SU-DHL-6 (cell line): ENCODE measurements at regions not wholly inside any gene's neighbourhood (a gene's known extent, or its start where the extent isn't known, plus 50 kb on each side); places are given as distances from the start of the nearest gene placed in this dataset.

Experiments
- H2AFZ ChIP-seq: fragments of 200-600 bp; sonication (generic); 2 replicates; pipeline ENCODE4 v1.6.1; 2014; ENCODE audit warnings: low read depth, mild to moderate bottlenecking, moderate library complexity, mixed read lengths, antibody characterized with exemption, low read length; ENCODE audit not compliant: severe bottlenecking
- H3F3A ChIP-seq: fragments of 200-600 bp; shearing (Covaris generic); 2 replicates; pipeline ENCODE4 v1.6.0; 2016; ENCODE audit warnings: antibody characterized with exemption, mild to moderate bottlenecking; ENCODE audit not compliant: insufficient read depth
- H3K27ac ChIP-seq: fragments of 200-600 bp; sonication (generic); 2 replicates; pipeline ENCODE4 v1.5.1; 2016; ENCODE audit warnings: low read depth, mild to moderate bottlenecking, low read length, moderate library complexity, mixed read lengths
- H3K27me3 ChIP-seq: fragments of 200-600 bp; sonication (generic), shearing (Covaris generic); 2 replicates; pipeline ENCODE4 v1.6.0; 2014; ENCODE audit warnings: mild to moderate bottlenecking, low read length
- H3K36me3 ChIP-seq: fragments of 200-600 bp; sonication (generic); 2 replicates; pipeline ENCODE4 v1.6.1; 2014; ENCODE audit warnings: mild to moderate bottlenecking, low read length, mixed read lengths
- H3K4me2 ChIP-seq: fragments of 300-600, 200-600 bp; shearing (Covaris generic), sonication (generic); 2 replicates; pipeline ENCODE4 v1.6.0; 2014; ENCODE audit warnings: low read length, low read depth, mild to moderate bottlenecking; ENCODE audit not compliant: poor library complexity, severe bottlenecking
- H3K4me3 ChIP-seq: fragments of 200-600 bp; sonication (generic); 2 replicates; pipeline ENCODE4 v1.5.1; 2014; ENCODE audit warnings: antibody characterized with exemption, low read length, mild to moderate bottlenecking, mixed read lengths; ENCODE audit not compliant: insufficient read depth, poor library complexity, severe bottlenecking
- H3K79me2 ChIP-seq: fragments of 200-600 bp; sonication (generic); 2 replicates; pipeline ENCODE4 v1.6.1; 2014; ENCODE audit warnings: mild to moderate bottlenecking, low read length, moderate library complexity; ENCODE audit not compliant: insufficient read depth
- H3K9ac ChIP-seq: fragments of 200-600 bp; sonication (generic); 2 replicates; pipeline ENCODE4 v1.7.0; 2014; ENCODE audit warnings: mild to moderate bottlenecking, low read length
- H3K9me2 ChIP-seq: fragments of 200-600 bp; sonication (generic); replicated peaks from 2 replicates; pipeline ENCODE4 v1.6.1; 2014; ENCODE audit warnings: low read length; ENCODE audit not compliant: insufficient read depth
- H3K9me3 ChIP-seq: fragments of 200-600 bp; sonication (generic); 2 replicates; pipeline ENCODE4 v1.6.1; 2014; ENCODE audit warnings: low read length, mixed read lengths; ENCODE audit not compliant: insufficient read depth
- H4K20me1 ChIP-seq: fragments of 200-600 bp; sonication (generic); 2 replicates; pipeline ENCODE4 v1.6.1; 2014; ENCODE audit warnings: low read depth, mild to moderate bottlenecking, antibody characterized with exemption, low read length, moderate library complexity, mixed read lengths
- CTCF ChIP-seq: fragments of 200-600 bp; sonication (generic); IDR thresholded peaks from one replicate; pipeline ENCODE4 v1.5.1; 2017; ENCODE audit warnings: antibody characterized with exemption, mild to moderate bottlenecking, low read length, moderate library complexity; ENCODE audit not compliant: insufficient read depth, poor library complexity, severe bottlenecking
- EZH2phosphoT487 ChIP-seq: fragments of 200-600 bp; sonication (generic), shearing (Covaris generic); conservative IDR thresholded peaks from 2 replicates; pipeline ENCODE4 v1.6.1; 2018; ENCODE audit warnings: mild to moderate bottlenecking, antibody characterized with exemption, low read length, moderate library complexity, mixed read lengths

- Histone ChIP-seq H3K79me2 (no peaks in the 10 kb centered on the region), H3F3A (no peaks in the 10 kb centered on the region), H3K9me3 (no peaks in the 10 kb centered on the region), H3K4me2 (no peak overlapping the region), H3K9ac (no peak overlapping the region), H3K4me3 (no peak overlapping the region), H2AFZ (no peak overlapping the region), H3K27ac (no peak overlapping the region), H3K9me2 (no peaks in the 10 kb centered on the region), H4K20me1 (no peaks in the 10 kb centered on the region), H3K27me3 (no peaks in the 10 kb centered on the region), H3K36me3 (no peaks in the 10 kb centered on the region)
- TF ChIP-seq CTCF, result no peak
- TF ChIP-seq EZH2phosphoT487, result no peak
Measured at GRCh38 chr4:128462103-128462783, 174.6 kb upstream of the PGRMC2 start.

- H3K9me3 ChIP-seq, result no peaks in the 10 kb centered on the region
- no peaks in the 10 kb centered on the region for H3K36me3 ChIP-seq
- no peaks in the 10 kb centered on the region for H3F3A ChIP-seq
- no peaks in the 10 kb centered on the region for H3K9me2 ChIP-seq
- no peak overlapping the region for H3K9ac ChIP-seq
- no peak overlapping the region for H3K4me3 ChIP-seq
- TF ChIP-seq EZH2phosphoT487, result no peak
- TF ChIP-seq CTCF, result no peak
- no peaks in the 10 kb centered on the region for H3K27me3 ChIP-seq
- H2AFZ ChIP-seq, result no peak overlapping the region
- H3K4me2 ChIP-seq, result no peak overlapping the region
- no peak overlapping the region for H3K27ac ChIP-seq
- no peaks in the 10 kb centered on the region for H3K79me2 ChIP-seq
- H4K20me1 ChIP-seq, result no peaks in the 10 kb centered on the region
Measured at GRCh38 chr4:128461291-128462102, 173.9 kb upstream of the PGRMC2 start.

- no peak overlapping the region for H3K9ac ChIP-seq
- no peak overlapping the region for H3K4me2 ChIP-seq
- no peaks in the 10 kb centered on the region for H3K9me3 ChIP-seq
- H2AFZ ChIP-seq, result no peak overlapping the region
- no peaks in the 10 kb centered on the region for H3K79me2 ChIP-seq
- H3K9me2 ChIP-seq, result no peaks in the 10 kb centered on the region
- H3K36me3 ChIP-seq, result no peaks in the 10 kb centered on the region
- no peaks in the 10 kb centered on the region for H4K20me1 ChIP-seq
- H3K4me3 ChIP-seq, result no peak overlapping the region
- no peaks in the 10 kb centered on the region for H3F3A ChIP-seq
- TF ChIP-seq CTCF (no peak), EZH2phosphoT487 (no peak)
- no peak overlapping the region for H3K27ac ChIP-seq
- H3K27me3 ChIP-seq, result no peaks in the 10 kb centered on the region
Measured at GRCh38 chr4:128459547-128459946, 171.9 kb upstream of the PGRMC2 start.
